GM21447 (cell line): ENCODE measurements at regions not wholly inside any gene's neighbourhood (a gene's known extent, or its start where the extent isn't known, plus 50 kb on each side); places are given as distances from the start of the nearest gene placed in this dataset.
"Not testable (repeated sequence)": the region's sequence is repeated elsewhere in the genome, so short reads cannot be mapped to it uniquely, and the experiment has no call there.

Experiments used
- ATAC-seq: cut with Tn5 transposase; IDR thresholded peaks from one replicate; pipeline ENCODE4 v1.9.1; 2021; ENCODE audit not compliant: unreplicated experiment

DNA sequence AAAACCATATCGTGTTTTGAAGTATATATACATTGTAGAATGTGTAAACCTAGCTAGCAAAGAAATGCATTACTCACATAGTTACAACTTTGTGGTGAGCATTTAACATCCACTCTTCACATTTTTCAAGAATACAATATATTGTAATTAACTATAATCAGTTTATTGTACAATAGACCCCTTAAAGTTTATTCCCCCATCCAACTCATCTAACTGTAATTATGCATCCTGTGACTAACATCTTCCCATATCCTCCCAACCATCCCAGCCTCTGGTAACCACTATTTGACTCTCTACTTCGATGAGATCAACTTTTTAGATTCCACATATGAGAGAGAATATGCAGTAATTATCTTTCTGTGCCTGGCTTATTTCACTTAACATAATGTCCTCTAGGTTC is 526.4 kb downstream of the KIF20B start:
- no peak for ATAC-seq

DNA sequence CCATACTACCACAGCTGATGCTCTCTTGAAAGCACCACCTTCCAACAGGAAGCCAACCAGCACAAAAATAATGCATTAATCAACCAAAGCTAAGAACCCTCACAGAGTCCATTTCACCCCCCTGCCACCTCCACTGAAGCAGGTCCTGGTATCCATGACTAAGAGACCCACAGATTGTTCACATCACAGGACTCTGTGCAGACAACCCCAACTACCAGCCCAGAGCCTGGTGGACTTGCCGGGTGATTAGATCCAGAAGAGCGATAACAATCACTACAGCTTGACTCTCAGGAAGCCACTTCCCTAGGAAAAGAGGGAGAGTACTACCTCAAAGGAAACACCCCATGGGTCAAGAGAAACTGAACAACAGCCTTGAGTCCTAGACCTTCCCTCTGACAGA is 528.1 kb downstream of the KIF20B start:
- no peak for ATAC-seq

DNA sequence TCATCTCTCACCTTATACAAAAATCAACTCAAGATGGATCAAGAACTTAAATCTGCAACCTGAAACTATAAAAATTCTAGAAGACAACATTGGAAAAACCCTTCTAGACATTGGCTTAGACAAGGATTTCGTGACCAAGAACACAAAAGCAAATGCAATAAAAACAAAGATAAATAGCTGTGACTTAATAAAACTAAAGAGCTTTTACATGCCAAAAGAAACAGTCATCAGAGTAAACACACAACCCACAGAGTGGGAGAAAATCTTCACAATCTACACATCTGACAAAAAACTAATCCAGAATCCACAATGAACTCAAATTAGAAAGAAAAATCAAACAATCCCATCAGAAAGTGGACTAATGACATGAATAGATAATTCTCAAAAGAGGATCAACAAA is 532.4 kb downstream of the KIF20B start:
- not testable (repeated sequence) for ATAC-seq

DNA sequence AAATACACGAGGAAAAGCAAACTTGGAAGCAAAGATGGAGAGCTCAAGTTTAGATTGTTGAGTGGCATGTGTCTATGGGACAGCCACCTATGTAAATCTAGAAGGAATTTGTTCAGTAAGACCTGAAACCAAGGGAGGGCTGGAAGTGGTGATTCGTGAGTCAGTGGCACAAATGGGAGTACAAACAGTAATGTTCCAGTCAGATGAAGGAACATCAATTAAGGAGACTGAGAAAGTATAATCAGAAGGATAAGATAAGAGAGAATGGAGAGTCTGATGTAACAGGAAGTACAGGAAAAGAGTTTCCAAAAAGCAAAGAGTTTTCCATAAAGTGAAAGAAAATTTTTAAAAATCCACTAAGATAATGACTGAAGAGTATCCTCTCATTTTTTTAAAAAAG is 544.2 kb downstream of the KIF20B start:
- no peak for ATAC-seq

DNA sequence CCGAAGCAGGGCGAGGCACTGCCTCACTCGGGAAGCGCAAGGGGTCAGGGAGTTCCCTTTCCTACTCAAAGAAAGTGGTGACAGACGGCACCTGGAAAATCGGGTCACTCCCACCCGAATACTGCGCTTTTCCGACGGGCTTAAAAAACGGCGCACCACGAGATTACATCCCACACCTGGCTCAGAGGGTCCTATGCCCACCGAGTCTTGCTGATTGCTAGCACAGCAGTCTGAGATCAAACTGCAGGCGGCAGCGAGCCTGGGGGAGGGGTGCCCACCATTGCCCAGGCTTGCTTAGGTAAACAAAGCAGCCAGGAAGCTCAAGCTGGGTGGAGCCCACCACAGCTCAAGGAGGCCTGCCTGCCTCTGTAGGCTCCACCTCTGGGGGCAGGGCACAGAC is 549.4 kb downstream of the KIF20B start:
- ATAC-seq: not testable (repeated sequence)

DNA sequence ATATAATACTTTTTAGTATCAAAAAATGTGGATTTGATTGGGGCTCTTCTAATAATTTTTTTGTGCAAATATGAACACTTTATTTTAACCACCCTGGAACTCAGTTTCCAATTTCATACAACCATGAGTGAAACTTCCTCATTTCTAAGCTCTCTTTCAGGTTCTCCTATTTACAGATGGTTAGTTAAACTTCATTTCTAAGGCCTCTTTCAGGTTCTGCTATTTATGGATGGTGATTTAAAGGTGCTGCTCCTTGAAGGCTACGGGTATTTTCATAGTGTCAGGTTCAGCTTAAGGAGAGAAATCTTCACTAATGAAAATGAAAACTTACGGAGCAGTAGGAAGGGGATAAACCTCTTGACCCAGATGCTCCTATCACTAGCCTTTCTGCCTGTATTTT is 568.3 kb downstream of the KIF20B start:
- no peak for ATAC-seq

DNA sequence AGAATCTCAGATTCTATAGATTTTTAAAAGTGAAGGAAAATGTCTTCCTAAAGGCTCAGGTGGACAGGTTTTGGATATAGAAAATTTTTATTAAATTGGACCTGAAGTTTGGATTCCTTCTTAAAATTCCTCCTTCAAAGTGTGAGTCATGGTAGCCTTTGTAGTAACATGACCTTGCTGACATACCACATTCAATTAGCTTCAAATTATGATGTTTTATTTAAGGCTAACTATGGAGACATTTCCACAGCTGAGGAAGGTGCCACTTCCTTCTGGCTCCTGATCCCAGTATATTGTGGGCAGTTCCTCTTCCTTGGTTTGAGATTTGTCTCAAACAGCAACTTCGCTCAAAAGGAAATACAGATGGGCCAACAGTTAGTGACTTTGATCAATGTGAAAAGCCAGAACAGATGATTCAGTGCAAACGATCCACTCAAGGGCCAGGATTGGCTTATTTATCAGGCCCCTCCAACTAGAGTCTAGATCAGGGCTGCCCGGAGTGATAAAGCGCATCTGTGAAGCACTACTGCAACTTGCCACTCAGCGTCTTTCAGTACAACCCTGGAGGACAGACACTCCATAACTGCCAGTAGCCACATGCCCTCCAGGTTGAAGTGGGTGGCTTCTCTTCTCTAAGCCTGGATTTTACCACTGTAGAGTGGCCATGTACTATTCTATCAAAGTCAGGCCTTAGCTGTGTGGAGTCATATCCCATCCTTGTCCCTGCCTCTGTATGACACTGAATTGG is 573.5 kb downstream of the KIF20B start:
- ATAC-seq: no peak

DNA sequence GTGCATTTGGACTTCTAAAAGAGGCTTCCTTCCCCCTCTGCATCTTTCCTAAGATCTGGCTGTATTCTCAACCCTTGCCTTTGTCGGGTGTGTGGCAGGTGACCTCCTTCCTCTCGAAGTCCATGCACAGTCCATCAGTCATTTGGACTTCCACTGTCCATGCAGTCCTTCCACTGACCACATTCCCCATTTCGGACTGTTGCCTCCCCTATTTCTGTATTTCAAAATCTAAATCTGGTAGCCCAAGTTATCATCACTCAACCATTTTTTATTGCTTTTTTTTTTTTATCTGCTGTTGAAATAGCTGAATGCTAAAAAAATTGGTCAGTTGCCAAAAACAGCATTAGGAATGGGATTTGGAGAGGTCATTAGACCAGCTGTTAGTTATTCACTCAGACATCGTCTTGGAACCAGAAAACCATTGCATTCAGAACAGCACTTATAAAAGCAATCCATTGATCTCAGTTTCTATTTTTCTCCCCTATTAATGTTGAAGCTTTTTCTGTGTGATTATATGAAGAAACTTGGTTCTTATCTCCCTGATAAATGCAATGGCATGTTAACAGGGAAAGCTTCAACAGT is 575.6 kb downstream of the KIF20B start:
- no peak for ATAC-seq

DNA sequence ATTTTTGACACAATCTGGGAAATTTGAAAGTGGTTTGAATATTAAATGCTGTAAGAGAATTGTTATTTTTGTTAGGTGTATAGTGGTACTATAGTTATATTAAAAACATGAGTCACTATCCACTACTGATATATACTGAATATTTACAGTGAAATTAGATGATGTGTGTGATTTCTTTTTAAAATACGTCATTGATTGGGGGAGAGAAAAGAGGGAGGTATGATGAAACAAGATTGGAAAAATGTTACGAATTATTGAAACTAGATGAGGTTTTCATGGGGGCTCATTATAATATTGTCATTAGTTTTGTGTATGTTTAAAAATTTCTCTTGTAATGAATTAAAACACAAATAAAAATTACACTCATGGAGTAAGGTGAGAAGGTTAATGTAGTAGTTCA is 571.4 kb downstream of the HTR7 start:
- no peak for ATAC-seq

DNA sequence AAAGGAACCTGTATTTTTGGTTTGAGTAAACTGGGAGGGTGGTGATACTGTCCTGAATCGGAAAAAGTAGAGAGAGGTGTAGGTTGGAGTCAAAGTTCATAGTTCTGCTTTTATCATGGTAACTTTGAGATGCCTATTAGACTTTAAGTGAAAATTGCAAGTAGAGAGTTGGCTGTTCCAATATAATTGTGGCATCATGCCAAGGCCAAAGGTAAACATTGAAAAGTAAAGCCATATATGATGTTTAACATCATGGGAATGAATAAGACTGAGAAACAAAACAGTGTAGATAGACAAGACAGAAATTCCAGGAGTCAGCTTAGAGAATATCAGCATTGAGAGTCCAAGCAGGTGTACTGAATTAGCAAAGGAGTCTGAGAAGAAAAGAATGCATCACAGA is 570.9 kb downstream of the HTR7 start:
- ATAC-seq: no peak

DNA sequence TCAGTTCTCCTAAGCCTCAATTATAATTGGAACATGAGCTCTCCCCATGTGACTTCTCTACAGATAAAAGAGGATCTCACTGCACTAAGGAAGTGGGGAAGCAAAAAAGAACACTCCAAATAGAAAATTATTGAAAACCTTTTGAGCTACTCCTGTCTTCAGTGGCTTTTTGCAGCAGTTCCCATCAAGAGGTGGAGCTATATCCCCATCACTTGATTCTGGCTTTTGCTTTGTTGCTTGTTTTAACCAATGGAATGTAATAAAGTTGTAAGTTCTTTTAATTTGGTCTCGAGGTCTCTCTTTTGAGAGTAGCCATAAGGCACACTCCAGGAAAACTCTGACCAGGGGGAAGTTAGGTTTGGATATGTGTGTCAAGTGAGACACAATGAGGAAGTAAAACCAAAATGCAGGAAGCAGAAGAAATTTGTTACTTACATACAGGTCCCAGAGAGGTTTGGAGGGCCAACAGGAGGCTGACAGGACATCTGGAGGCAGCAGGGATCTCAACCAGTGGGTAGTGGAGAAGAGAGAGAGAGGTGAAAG is 569.4 kb downstream of the HTR7 start:
- no peak for ATAC-seq

DNA sequence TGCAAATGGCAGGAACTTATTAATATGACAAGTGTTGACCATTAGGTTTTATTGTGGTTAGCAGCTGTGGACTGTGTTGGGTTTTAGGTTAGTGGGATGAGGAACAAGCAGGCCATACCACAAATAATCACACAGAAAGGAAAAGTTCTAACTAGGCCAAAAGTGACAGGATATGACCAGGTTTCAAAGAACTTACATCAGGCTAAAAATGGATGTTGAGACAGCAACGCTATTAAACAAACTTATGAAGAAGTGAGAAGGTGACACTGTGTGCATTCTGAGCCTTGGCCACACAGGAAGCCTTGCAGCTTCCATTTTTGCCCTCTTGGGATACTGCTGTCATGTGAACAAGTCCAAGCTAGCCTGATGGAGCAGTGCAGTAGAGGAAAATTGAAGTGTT is 568.8 kb downstream of the HTR7 start:
- no peak for ATAC-seq

DNA sequence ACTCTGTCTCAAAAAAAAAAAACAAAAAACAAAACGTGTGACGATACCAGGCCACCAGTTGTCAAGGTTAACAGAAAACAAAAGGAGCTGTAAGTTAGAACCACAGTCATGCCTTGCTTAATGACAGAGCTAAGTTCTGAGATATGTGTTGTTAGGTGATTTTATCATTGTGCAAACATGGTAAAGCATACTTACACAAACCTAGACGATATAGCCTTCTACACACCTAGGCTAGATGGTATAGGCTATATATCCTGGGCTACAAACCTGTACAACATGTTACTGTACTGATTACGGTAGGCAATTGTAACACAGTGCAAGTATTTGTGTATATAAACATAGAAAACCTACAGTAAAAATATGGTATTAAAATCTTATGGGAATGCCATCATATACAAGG is 564.2 kb downstream of the HTR7 start:
- ATAC-seq: no peak

DNA sequence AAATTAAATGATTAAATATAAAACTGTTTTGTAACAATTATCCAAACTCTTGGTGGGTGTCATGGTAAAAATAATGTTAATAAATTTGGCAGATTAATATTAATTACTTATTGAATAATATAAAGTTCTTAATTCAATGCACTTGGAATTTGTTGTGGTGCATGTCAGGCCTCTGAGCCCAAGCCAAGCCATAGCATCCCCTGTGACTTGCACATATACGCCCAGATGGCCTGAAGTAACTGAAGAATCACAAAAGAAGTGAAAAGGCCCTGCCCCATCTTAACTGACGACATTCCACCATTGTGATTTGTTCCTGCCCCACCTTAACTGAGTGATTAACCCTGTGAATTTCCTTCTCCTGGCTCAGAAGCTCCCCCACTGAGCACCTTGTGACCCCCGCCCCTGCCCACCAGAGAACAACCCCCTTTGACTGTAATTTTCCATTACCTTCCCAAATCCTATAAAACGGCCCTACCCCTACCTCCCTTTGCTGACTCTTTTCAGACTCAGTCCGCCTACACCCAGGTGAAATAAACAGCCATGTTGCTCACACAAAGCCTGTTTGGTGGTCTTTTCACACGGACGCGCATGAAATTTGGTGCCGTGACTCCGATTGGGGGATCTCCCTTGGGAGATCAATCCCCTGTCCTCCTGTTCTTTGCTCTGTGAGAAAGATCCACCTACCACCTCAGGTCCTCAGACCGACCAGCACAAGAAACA is 562.9 kb downstream of the HTR7 start:
- not testable (repeated sequence) for ATAC-seq

DNA sequence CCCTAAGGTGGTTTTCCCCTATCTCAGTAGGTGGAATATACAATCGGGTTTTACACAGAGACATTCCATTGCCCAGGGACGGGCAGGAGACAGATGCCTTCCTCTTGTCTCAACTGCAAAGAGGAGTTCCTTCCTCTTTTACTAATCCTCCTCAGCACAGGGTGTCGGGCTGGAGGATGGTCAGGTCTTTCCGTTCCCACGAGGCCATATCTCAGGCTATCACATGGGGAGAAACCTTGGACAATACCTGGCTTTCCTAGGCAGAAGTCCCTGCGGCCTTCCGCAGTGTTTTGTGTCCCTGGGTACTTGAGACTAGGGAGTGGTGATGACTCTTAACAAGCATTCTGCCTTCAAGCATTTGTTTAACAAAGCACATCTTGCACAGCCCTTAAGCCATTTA is 555.8 kb downstream of the HTR7 start:
- ATAC-seq: not testable (repeated sequence)

DNA sequence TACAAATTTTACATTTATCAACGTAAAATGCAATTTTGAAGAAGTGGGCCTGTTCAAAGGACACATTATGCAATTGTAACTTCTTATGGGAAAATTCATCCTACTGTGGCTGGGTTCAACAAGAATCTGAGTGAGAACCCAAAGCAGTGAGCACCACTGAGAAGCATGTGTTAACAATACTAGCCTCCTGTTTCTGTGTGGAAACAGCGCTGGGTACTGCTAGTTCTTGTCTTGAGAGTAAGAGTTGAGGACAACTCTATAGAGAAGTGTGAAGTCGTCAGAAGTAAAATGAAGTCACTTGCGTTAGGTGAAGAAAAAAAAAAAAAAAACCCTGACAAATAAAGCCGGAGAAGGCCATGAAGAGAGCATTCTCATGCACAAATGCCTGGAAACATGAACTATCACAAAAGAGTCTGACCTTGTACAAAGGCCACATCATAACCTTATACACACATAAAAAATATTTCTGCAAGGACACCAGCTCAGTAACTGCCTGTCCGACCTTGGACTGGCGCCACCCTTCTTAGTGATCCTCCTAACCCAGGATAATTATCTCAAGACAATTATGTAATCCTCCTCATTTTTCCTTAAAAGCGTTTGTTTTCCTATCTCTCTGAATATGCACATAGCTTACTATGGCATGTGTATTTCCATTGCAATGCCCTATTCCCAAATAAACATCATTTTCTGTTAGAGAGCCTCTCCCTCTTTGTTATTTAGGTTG is 554.9 kb downstream of the HTR7 start:
- ATAC-seq: no peak

DNA sequence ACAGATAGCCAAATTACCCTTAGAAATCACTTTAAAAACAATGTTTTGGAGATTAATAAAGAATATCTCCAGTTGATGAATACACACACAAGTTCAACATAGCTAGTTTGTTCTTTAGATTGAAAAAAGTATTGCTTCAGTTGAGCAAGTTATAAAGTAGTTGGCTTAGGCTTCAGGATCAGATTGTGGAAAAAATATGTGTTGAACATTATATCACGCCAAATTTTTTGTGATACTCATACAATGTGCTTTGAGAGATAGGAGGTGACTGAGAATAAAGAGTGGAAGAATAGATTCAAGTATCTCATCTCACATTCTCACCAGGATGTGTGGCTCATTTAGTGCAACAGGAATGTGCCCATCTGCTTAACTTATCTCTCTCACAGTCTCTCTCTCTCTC is 553.3 kb downstream of the HTR7 start:
- no peak for ATAC-seq

DNA sequence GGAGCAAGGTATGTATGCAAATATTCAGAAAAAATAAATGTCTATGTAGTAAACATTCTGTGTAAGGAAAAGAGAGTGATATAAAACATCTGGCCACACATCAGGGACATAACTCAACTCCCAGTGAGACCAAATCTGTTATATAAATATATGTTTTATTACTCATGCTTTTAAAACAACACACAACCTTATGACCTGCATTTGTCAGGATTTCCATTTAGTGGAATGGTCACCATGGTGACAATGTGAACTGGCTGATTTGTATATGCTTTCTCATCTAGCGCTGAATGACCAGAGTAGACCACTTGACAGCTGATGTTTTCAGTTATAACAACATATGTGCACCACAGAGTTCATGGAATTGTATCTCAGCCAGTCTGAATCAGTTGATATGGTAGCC is 551.7 kb downstream of the HTR7 start:
- ATAC-seq: no peak

DNA sequence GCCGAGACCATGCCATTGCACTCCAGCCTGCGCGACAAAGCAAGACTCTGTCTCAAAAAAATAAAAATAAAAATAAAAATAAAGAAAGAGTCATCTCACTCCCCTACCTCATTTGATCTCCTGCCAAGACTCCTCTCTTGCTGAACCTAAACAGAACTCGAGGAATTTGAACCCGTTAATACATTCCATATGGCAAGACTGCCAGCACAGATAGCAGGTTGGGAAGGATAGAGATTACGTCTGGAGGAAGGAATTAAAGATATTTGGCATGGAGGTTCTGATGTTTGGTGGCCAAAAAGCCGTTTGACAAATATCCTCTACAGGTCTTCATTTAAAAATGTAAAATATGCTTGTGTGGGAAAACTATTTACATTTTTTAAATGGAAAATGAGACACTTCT is 549.6 kb downstream of the HTR7 start:
- no peak for ATAC-seq

DNA sequence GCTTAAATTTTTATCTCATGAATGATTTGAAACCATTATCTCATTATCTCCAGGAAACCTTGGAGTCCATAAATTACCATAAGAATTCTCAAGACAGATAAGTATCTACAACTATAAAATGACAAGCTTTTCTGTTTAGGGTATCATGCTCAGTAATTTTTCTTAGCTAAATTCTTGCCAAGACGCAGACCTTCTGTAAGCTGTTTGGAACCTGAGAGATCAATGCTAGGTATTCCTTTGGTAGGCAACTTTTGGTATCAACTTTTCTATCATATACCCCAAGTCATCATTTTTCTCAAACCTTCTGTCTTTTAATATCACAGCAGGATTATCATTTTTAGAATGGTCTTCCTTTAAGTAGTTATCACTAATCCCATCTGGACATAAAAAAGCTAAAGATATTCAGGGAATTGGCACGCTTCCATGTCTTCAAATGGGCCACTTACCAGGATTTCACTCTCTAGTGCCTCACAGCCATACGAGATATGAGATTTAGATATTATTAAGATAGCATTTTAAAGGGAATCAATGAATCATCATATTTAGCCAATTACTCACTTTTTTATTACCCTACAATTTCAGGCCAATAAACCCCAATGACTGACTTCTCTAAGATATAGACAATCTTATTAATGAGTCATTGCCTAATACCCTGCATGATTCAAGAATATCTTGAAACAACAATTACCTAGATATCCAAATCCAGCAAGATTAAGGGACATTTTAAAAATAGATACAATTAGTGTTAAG is 544.1 kb downstream of the HTR7 start:
- no peak for ATAC-seq

DNA sequence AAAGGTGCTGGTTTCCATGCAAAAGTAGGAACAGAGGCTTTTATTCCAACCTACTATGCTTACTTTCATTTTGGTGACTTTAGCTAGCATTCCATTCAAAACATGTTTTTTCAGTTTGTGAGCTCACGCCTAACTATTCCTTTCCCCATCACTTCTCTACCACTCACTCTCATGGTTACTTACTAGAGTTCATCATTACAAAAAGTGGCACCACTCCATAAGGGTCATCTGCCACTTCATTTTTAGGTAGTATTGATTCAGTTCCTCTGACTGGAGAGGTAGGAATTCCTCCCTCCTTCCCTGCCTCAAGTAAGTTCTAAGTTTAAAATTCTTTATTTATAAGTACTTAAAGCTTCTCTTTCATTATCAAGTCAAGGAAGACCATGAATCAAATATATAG is 543.1 kb downstream of the HTR7 start:
- no peak for ATAC-seq
